ENCODE measurements at regions not wholly inside any gene's neighbourhood (a gene's known extent, or its start where the extent isn't known, plus 50 kb on each side); places are given as distances from the start of the nearest gene placed in this dataset.

DNA sequence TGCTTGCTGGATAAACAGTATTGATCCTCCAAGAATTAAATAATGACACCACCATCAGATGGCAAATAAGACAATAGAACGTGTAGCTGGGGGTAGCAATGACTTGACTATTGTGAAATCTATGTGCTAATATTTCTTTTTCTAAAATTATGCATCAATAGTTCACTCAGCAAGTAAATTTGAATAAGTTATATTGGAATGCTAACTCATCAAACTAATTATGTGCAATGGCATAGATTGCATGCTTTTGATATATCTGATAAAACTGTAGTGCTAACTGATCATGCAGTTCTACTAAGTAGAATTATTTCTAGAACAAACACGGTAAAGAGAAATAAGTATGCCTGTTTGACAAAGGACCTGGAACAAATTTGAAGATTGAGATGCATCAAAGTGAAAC is 474.4 kb downstream of the NOVA1 start:
- Histone ChIP-seq H3K4me3 (ENCODE audit: low read length) (no peak overlapping the region), H2AFZ (ENCODE audit: low read depth, low read length) (no peak overlapping the region), H3K4me2 (ENCODE audit: low read length) (no peak overlapping the region), H3K9ac (ENCODE audit: low read length) (no peak overlapping the region), H3K27me3 (ENCODE audit: insufficient read depth, low read depth, low read length) (no peaks in the 10 kb centered on the region), H3K27ac (ENCODE audit: low read length) (peak overlapping the region; percentile 13), H3K36me3 (ENCODE audit: insufficient read depth, low read length) (no peaks in the 10 kb centered on the region), H3K9me2 (ENCODE audit: insufficient read depth, low read length) (no peaks in the 10 kb centered on the region), H3F3A (ENCODE audit: insufficient read depth, low read length, poor library complexity, severe bottlenecking) (no peaks in the 10 kb centered on the region), H3K9me3 (ENCODE audit: low read length) (no peaks in the 10 kb centered on the region), H4K20me1 (ENCODE audit: insufficient read depth) (no peaks in the 10 kb centered on the region), H3K79me2 (replicated peaks; ENCODE audit: insufficient read depth, low read length) (no peaks in the 10 kb centered on the region)
- TF ChIP-seq RAD21 (conservative IDR thresholded peaks at IDR 0.05) (no peak), POLR2AphosphoS5 (IDR thresholded peaks at IDR 0.05) (no peak), MXI1 (conservative IDR thresholded peaks at IDR 0.05; ENCODE audit: poor library complexity, severe bottlenecking) (no peak), SMC3 (conservative IDR thresholded peaks at IDR 0.05; ENCODE audit: poor library complexity) (no peak), REST (IDR thresholded peaks at IDR 0.05; ENCODE audit: borderline replicate concordance) (no peak), TAF1 (IDR thresholded peaks at IDR 0.05; ENCODE audit: low read depth) (no peak), EP300 (conservative IDR thresholded peaks at IDR 0.05; ENCODE audit: poor library complexity, severe bottlenecking) (no peak), EZH2 (IDR thresholded peaks at IDR 0.05; ENCODE audit: borderline replicate concordance, insufficient read depth, low read length, poor library complexity, severe bottlenecking) (no peak)
- TF ChIP-seq, protein P1, sequence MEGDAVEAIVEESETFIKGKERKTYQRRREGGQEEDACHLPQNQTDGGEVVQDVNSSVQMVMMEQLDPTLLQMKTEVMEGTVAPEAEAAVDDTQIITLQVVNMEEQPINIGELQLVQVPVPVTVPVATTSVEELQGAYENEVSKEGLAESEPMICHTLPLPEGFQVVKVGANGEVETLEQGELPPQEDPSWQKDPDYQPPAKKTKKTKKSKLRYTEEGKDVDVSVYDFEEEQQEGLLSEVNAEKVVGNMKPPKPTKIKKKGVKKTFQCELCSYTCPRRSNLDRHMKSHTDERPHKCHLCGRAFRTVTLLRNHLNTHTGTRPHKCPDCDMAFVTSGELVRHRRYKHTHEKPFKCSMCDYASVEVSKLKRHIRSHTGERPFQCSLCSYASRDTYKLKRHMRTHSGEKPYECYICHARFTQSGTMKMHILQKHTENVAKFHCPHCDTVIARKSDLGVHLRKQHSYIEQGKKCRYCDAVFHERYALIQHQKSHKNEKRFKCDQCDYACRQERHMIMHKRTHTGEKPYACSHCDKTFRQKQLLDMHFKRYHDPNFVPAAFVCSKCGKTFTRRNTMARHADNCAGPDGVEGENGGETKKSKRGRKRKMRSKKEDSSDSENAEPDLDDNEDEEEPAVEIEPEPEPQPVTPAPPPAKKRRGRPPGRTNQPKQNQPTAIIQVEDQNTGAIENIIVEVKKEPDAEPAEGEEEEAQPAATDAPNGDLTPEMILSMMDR (IDR thresholded peaks at IDR 0.05; ENCODE audit: poor library complexity, severe bottlenecking) = no peak

GRCh38 chr14:26121181-26121580 is 476.7 kb downstream of the NOVA1 start:
- no peaks in the 10 kb centered on the region for H3K27me3 ChIP-seq (ENCODE audit: insufficient read depth, low read depth, low read length)
- H3K9me2 ChIP-seq (ENCODE audit: insufficient read depth, low read length) = no peaks in the 10 kb centered on the region
- H3F3A ChIP-seq (ENCODE audit: insufficient read depth, low read length, poor library complexity, severe bottlenecking) = no peaks in the 10 kb centered on the region
- H3K9me3 ChIP-seq (ENCODE audit: low read length) = no peaks in the 10 kb centered on the region
- H3K27ac ChIP-seq (ENCODE audit: low read length) = no peak overlapping the region
- H3K4me3 ChIP-seq (ENCODE audit: low read length) = no peak overlapping the region
- no peak overlapping the region for H3K9ac ChIP-seq (ENCODE audit: low read length)
- no peak for TF ChIP-seq RAD21 (conservative IDR thresholded peaks at IDR 0.05)
- TF ChIP-seq POLR2AphosphoS5 (IDR thresholded peaks at IDR 0.05) = no peak
- no peak for TF ChIP-seq EZH2 (IDR thresholded peaks at IDR 0.05; ENCODE audit: borderline replicate concordance, insufficient read depth, low read length, poor library complexity, severe bottlenecking)
- no peak for TF ChIP-seq MXI1 (conservative IDR thresholded peaks at IDR 0.05; ENCODE audit: poor library complexity, severe bottlenecking)
- no peak for TF ChIP-seq EP300 (conservative IDR thresholded peaks at IDR 0.05; ENCODE audit: poor library complexity, severe bottlenecking)
- TF ChIP-seq TAF1 (IDR thresholded peaks at IDR 0.05; ENCODE audit: low read depth) = no peak
- TF ChIP-seq REST (IDR thresholded peaks at IDR 0.05; ENCODE audit: borderline replicate concordance) = no peak
- TF ChIP-seq, protein P1 (IDR thresholded peaks at IDR 0.05; ENCODE audit: poor library complexity, severe bottlenecking) = no peak
- TF ChIP-seq SMC3 (conservative IDR thresholded peaks at IDR 0.05; ENCODE audit: poor library complexity) = no peak
- no peaks in the 10 kb centered on the region for H3K36me3 ChIP-seq (ENCODE audit: insufficient read depth, low read length)
- no peak overlapping the region for H2AFZ ChIP-seq (ENCODE audit: low read depth, low read length)
- no peaks in the 10 kb centered on the region for H3K79me2 ChIP-seq (replicated peaks; ENCODE audit: insufficient read depth, low read length)
- no peak overlapping the region for H3K4me2 ChIP-seq (ENCODE audit: low read length)
- no peaks in the 10 kb centered on the region for H4K20me1 ChIP-seq (ENCODE audit: insufficient read depth)

Measured in neural cell (in vitro differentiated cells).